ENCODE measurements at regions not wholly inside any gene's neighbourhood (a gene's known extent, or its start where the extent isn't known, plus 50 kb on each side); places are given as distances from the start of the nearest gene placed in this dataset.

DNA sequence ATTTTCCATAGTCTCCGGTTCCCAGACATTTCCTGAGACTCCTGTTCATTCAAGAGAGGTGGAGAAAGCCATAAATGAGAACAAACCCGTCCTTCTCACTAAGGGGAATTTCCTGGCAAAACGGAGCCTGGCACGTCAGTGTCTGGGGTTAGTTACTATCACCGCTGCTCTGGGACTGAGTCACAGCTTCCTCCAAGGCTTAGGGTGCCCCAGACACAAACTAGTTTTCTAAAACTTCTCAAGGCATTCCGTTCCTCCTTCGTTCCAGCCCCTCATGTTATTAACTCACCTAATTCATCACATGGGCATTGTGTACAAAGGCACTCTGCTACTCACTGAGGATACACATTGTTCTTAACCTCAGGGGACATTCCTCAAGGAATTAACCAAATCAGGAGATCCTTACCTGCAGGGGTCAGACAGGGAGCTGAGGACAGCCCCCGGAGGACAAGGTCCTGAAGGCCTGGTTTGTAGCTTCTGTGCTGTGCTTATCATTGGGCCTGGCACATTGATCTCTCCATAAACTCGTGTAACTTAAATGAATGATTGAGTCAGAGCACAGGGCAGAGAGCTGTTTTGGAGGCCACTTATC is 103.0 kb upstream of the KLF6 start:
- Histone ChIP-seq H3K27me3 (no peaks in the 10 kb centered on the region), H3K4me3 (no peak overlapping the region), H3K27ac (peak overlapping the region; percentile 72 to 82 (median 78)), H3K4me1 (peaks cover 16 to 21% of the 10 kb centered on the region in 2 donors), H3K36me3 (no peaks in the 10 kb centered on the region), H3K9me3 (no peaks in the 10 kb centered on the region)
- no peak for TF ChIP-seq POLR2A (IDR thresholded peaks at IDR 0.05)
- TF ChIP-seq, protein P1, sequence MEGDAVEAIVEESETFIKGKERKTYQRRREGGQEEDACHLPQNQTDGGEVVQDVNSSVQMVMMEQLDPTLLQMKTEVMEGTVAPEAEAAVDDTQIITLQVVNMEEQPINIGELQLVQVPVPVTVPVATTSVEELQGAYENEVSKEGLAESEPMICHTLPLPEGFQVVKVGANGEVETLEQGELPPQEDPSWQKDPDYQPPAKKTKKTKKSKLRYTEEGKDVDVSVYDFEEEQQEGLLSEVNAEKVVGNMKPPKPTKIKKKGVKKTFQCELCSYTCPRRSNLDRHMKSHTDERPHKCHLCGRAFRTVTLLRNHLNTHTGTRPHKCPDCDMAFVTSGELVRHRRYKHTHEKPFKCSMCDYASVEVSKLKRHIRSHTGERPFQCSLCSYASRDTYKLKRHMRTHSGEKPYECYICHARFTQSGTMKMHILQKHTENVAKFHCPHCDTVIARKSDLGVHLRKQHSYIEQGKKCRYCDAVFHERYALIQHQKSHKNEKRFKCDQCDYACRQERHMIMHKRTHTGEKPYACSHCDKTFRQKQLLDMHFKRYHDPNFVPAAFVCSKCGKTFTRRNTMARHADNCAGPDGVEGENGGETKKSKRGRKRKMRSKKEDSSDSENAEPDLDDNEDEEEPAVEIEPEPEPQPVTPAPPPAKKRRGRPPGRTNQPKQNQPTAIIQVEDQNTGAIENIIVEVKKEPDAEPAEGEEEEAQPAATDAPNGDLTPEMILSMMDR (IDR thresholded peaks at IDR 0.05 in 4 of 5, conservative IDR thresholded peaks at IDR 0.05 in 1 of 5) = no peak
- ATAC-seq (peak; percentile 43 to 58), DNase-seq (peak; percentile 24 to 32)
- intact Hi-C loops (cut with DNase I; ENCODE audit: low total_unique reads) (loop anchor here (2.0 to 10.0 kb wide), 4 partner anchors 76 to 767 kb away; no protein-coding TSS in a partner anchor), in situ Hi-C loops (cut with MboI; ENCODE audit: low sequenced_read_pairs in 4 of 4) (no loop called here)

DNA sequence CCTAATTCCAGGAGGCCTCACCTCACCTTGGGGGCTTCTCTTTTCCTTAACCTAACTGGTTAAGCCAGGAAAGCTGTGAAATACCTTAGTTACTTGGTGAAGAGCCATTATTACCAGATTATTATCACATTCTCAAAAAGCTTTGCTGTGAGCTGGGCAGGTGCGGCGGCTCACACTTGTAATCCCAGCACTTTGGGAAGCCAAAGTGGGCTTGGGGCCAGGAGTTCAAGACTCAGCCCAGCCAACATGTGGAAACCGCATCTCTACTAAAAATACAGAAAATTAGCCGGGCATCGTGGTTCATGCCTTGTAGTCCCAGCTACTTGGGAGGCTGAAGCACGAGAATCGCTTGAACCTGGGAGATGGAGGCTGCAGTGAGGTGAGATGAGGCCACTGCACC is 102.4 kb upstream of the KLF6 start:
- no peaks in the 10 kb centered on the region for H3K36me3 ChIP-seq
- H3K27me3 ChIP-seq = no peaks in the 10 kb centered on the region
- H3K4me3 ChIP-seq = peak overlapping the region in 1 of 4 donors; percentile 8
- in situ Hi-C loops (cut with MboI; ENCODE audit: low sequenced_read_pairs in 4 of 4) = no loop called here
- intact Hi-C loops (cut with DNase I; ENCODE audit: low total_unique reads) = loop anchor here (2.0 to 10.0 kb wide), 4 partner anchors 75 to 767 kb away; no protein-coding TSS in a partner anchor
- H3K9me3 ChIP-seq = no peaks in the 10 kb centered on the region
- peaks cover 16 to 21% of the 10 kb centered on the region in 2 donors for H3K4me1 ChIP-seq
- DNase-seq (no peak), ATAC-seq (no peak)
- H3K27ac ChIP-seq = peak overlapping the region; percentile 72 to 82 (median 78)
- TF ChIP-seq POLR2A (IDR thresholded peaks at IDR 0.05) = no peak
- TF ChIP-seq, protein P1 (IDR thresholded peaks at IDR 0.05 in 4 of 5, conservative IDR thresholded peaks at IDR 0.05 in 1 of 5) = no peak

DNA sequence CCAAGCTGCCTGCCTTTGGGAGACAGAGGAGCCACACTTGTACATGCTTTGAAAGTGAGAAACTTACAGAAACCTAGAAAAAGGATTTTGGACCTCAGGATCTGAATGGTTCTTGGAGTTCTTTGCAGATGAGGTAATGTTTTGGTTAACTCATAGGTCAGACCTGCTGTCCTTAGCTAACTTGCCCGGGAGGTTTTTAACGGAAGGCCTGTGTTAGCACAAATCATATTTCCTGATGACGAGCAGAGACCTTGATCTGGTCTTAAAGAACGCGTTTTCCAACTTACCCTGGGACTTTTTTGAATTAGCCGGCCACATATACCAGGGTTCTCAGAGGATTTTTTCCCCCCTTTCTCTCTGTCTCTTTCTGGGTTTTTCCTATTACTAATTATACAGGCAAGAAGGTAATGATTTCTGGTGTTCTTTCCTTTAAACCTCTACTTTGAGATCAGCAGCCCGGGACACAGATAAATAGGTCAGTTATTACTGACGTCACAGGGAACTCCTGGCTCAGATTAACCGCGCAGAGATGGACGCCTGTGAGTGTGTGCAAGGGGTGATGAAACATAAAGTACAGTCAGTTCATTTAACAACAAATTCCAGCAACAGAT is 101.7 kb upstream of the KLF6 start:
- Histone ChIP-seq H3K27me3 (no peaks in the 10 kb centered on the region), H3K4me1 (peaks cover 16 to 21% of the 10 kb centered on the region in 2 donors), H3K9me3 (no peaks in the 10 kb centered on the region), H3K27ac (peak overlapping the region; percentile 72 to 82 (median 78)), H3K36me3 (no peaks in the 10 kb centered on the region), H3K4me3 (peak overlapping the region in 3 of 4 donors; percentile 6 to 17 (median 8))
- ATAC-seq (peak; percentile 81 to 85), DNase-seq (peak; percentile 38 to 40)
- TF ChIP-seq POLR2A (IDR thresholded peaks at IDR 0.05) = peak in 1 of 2 donors; percentile 21
- TF ChIP-seq, protein P1 (IDR thresholded peaks at IDR 0.05 in 4 of 5, conservative IDR thresholded peaks at IDR 0.05 in 1 of 5) = no peak
- in situ Hi-C loops (cut with MboI; ENCODE audit: low sequenced_read_pairs in 4 of 4) (no loop called here), intact Hi-C loops (cut with DNase I; ENCODE audit: low total_unique reads) (loop anchor here (2.0 to 10.0 kb wide), 4 partner anchors 74 to 768 kb away; no protein-coding TSS in a partner anchor)

DNA sequence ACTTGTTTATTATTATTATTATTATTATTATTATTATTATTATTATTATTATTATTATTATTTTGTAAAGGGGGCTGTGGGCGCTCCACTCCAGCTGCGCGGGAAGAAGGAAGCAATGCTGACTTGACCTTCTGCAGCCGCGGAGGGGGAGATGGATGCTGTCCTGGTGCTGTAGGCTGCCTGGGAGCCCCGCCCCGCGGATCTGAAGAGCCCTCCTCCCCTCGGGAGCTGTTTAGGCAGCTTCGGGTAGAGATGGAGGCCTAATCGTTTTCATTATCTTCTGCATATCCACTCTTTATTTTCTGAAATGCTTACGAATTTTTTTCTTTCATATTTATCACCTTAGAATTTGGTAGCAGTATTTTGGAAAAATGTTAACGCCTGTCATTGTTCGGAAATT is 101.2 kb upstream of the KLF6 start:
- in situ Hi-C loops (cut with MboI; ENCODE audit: low sequenced_read_pairs in 4 of 4) (no loop called here), intact Hi-C loops (cut with DNase I; ENCODE audit: low total_unique reads) (loop anchor here (2.0 to 10.0 kb wide), 4 partner anchors 74 to 769 kb away; no protein-coding TSS in a partner anchor)
- no peak for TF ChIP-seq POLR2A (IDR thresholded peaks at IDR 0.05)
- TF ChIP-seq, protein P1 (IDR thresholded peaks at IDR 0.05 in 4 of 5, conservative IDR thresholded peaks at IDR 0.05 in 1 of 5) = no peak
- peak overlapping the region in 1 of 4 donors; percentile 6 for H3K4me3 ChIP-seq
- H3K36me3 ChIP-seq = no peaks in the 10 kb centered on the region
- peak in 1 of 2 donors; percentile 32 for ATAC-seq
- peaks cover 16 to 21% of the 10 kb centered on the region in 2 donors for H3K4me1 ChIP-seq
- H3K27me3 ChIP-seq = no peaks in the 10 kb centered on the region
- H3K9me3 ChIP-seq = no peaks in the 10 kb centered on the region
- DNase-seq = no peak
- H3K27ac ChIP-seq = peak overlapping the region; percentile 72 to 82 (median 78)
